Keratinocyte (primary cell): ENCODE measurements at regions not wholly inside any gene's neighbourhood (a gene's known extent, or its start where the extent isn't known, plus 50 kb on each side); places are given as distances from the start of the nearest gene placed in this dataset.
"Not testable (repeated sequence)": the region's sequence is repeated elsewhere in the genome, so short reads cannot be mapped to it uniquely, and the experiment has no call there.

ENCODE experiments used
- CTCF ChIP-seq, 3 experiments: IDR thresholded peaks in 1 of 3; conservative IDR thresholded peaks in 1 of 3; optimal IDR thresholded peaks in 1 of 3; 2 replicates in 2 of 3; 3 replicates in 1 of 3; pipeline versions ENCODE3 to v1.5.1; 2011; ENCODE audit warnings: low read length in 3 of 3, mild to moderate bottlenecking in 3 of 3, moderate library complexity in 2 of 3, control low read depth in 1 of 3, inconsistent platforms in 1 of 3; ENCODE audit not compliant: insufficient read depth in 2 of 3; ENCODE audit errors: extremely low read depth in 1 of 3
- EZH2 ChIP-seq: IDR thresholded peaks from one replicate; pipeline ENCODE4 v1.6.1; 2012; ENCODE audit warnings: inconsistent platforms, mild to moderate bottlenecking, low read length, moderate library complexity

- TF ChIP-seq CTCF (optimal IDR thresholded peaks at IDR 0.05 in 1 of 3, IDR thresholded peaks at IDR 0.05 in 1 of 3, conservative IDR thresholded peaks at IDR 0.05 in 1 of 3; ENCODE audit: extremely low read depth in 1 of 3, insufficient read depth in 2 of 3, low read length in 3 of 3); EZH2: not testable (repeated sequence)
Observed at GRCh38 chr10:78102593-78102992, 68.9 kb downstream of the RPS24 start.
